ENCODE measurements at regions not wholly inside any gene's neighbourhood (a gene's known extent, or its start where the extent isn't known, plus 50 kb on each side); places are given as distances from the start of the nearest gene placed in this dataset.
"Not testable (repeated sequence)": the region's sequence is repeated elsewhere in the genome, so short reads cannot be mapped to it uniquely, and the experiment has no call there.

DNA sequence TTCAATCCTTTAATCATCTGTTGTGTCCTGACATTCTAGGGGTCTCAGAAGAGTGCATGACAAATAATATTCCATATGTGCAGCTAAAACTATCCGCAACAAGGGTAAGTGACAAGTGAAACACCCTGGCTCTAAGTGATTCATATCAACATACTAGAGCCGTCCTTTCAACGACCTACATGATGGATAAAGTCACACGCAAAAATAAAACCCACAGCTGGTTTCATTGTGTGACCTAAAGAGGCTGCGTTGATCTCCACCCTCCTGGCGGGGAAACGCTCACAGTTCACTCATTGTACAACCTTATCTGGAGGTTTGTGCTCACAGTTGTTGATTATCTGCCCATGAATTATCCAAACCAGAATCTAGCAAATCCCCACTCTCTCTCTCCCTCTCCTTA is 365.3 kb upstream of the PKN2 start:
- Mint-ChIP-seq H3K9me3 (ENCODE audit: low read depth) (no peaks in the 10 kb centered on the region), H3K4me1 (no peaks in the 10 kb centered on the region), H3K4me3 (no peak overlapping the region), H3K27me3 (peaks cover 10% of the 10 kb centered on the region), H3K27ac (no peak overlapping the region), H3K36me3 (ENCODE audit: low read depth) (no peaks in the 10 kb centered on the region)
- ATAC-seq (no peak), DNase-seq (no peak)
- CTCF ChIA-PET: no interaction called here
- POLR2A ChIA-PET: no interaction called here
- intact Hi-C loops (cut with DNase I, micrococcal nuclease): no loop called here

DNA sequence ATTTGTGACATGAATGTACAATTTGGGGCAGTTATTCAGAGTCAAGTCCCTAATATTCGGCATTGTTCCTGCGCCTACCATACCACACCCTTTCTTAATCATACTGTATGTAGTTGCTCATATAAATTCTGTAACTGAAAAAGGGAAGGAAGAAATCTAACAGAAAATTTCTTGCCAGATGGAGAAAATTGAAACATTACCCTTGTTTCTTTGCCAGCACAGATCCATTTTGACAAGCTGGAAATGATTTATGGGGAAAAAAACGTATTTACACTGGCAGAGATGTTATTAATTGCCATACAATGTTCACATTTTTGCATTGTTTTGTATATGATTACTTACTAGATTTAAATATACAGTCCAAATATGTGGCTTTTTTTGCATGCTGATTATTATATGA is 363.8 kb upstream of the PKN2 start:
- no peak for DNase-seq
- no peak overlapping the region for H3K4me3 Mint-ChIP-seq
- ATAC-seq: no peak
- H3K27me3 Mint-ChIP-seq: peaks cover 10% of the 10 kb centered on the region
- intact Hi-C loops (cut with DNase I, micrococcal nuclease): no loop called here
- CTCF ChIA-PET: no interaction called here
- H3K9me3 Mint-ChIP-seq (ENCODE audit: low read depth): no peaks in the 10 kb centered on the region
- no peaks in the 10 kb centered on the region for H3K36me3 Mint-ChIP-seq (ENCODE audit: low read depth)
- no peak overlapping the region for H3K27ac Mint-ChIP-seq
- POLR2A ChIA-PET: no interaction called here
- H3K4me1 Mint-ChIP-seq: no peaks in the 10 kb centered on the region

DNA sequence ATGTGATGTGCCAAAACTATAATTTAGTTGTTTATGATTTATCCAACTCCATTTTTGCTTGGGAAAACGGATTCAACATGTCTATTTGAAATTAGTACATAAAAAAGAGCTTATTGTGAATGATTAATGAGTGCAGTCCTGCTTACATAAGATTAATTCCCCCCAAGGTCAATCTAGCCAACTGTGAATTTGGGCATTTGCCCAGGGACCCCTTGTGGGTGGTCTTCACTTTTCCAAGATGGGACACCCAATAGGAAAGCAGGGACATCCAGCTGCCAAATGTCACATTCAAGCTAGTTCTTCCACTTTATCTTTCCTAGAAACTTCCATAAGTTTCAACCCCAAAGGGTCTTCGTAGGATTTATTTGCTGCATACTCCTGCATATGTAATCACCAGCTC is 362.4 kb upstream of the PKN2 start:
- H3K27ac Mint-ChIP-seq: no peak overlapping the region
- H3K27me3 Mint-ChIP-seq: peaks cover 10% of the 10 kb centered on the region
- POLR2A ChIA-PET: no interaction called here
- no peaks in the 10 kb centered on the region for H3K36me3 Mint-ChIP-seq (ENCODE audit: low read depth)
- H3K4me3 Mint-ChIP-seq: no peak overlapping the region
- ATAC-seq (no peak), DNase-seq (no peak)
- intact Hi-C loops (cut with DNase I, micrococcal nuclease): no loop called here
- CTCF ChIA-PET: no interaction called here
- no peaks in the 10 kb centered on the region for H3K4me1 Mint-ChIP-seq
- no peaks in the 10 kb centered on the region for H3K9me3 Mint-ChIP-seq (ENCODE audit: low read depth)

DNA sequence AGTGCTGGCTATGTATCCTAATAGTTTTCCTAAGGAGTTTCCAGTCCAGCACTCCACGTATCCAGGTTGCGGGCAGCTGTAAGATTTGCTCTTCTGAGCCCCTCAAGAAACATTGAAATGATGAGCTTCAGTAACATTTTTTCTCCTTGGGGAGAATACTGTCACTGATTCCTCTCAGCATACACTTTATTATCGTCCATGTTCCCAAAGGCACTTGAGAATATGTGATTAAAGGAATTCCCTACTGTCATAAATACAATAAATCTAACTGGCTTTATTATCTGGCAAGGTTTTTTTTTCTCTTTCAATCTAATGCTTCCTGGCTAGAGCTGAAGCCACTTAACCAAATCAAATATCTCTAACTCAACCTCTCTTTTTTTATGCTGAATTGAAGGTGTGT is 359.2 kb upstream of the PKN2 start:
- no peak overlapping the region for H3K4me3 Mint-ChIP-seq
- no peaks in the 10 kb centered on the region for H3K36me3 Mint-ChIP-seq (ENCODE audit: low read depth)
- POLR2A ChIA-PET: no interaction called here
- no peak for ATAC-seq
- DNase-seq: no peak
- CTCF ChIA-PET: no interaction called here
- intact Hi-C loops (cut with DNase I, micrococcal nuclease): no loop called here
- no peaks in the 10 kb centered on the region for H3K4me1 Mint-ChIP-seq
- H3K27ac Mint-ChIP-seq: no peak overlapping the region
- peaks cover 6% of the 10 kb centered on the region for H3K27me3 Mint-ChIP-seq
- no peaks in the 10 kb centered on the region for H3K9me3 Mint-ChIP-seq (ENCODE audit: low read depth)

DNA sequence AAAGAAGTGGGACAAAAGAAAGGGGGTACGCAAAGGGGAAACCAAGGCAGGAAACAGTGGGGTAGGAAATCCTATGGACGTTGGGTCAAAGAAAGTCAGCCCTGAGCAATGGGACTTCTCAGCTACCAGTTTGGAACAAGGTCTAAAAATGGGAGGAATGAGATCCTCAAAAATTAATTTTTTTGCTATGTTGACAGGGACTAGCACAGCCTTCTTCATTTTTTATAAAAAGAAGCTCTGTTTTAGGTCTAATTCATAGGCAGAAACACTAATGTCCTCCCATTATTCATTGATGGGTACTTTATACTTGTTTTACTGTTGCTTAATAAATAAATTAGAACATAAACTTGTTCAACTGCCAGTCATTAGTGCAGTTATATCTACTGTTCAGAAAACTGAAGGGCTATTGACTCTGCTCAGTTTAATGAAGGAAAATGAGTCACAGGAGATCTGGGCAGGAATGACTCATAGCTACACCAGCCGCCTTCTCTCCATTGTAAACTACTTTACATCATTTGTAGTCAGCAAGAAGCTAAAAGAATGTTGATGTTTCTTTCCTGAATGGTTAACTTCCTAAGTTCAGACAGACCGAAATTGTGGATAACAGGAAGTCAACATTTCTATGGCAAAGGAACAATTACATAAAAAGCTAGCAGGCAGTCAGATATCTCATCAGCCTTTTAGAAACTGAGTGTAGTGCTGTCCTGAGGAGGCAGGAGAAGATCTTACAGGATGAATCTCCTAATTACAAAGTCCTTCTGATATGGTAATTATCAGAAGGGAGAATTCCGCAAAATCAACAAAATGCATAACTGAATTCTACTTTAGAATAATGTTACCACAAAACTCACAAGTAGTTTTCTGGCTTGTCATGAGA is 356.4 kb upstream of the PKN2 start:
- Mint-ChIP-seq H3K27me3 (no peaks in the 10 kb centered on the region), H3K27ac (no peak overlapping the region), H3K36me3 (ENCODE audit: low read depth) (no peaks in the 10 kb centered on the region), H3K4me3 (no peak overlapping the region), H3K4me1 (no peaks in the 10 kb centered on the region), H3K9me3 (ENCODE audit: low read depth) (no peaks in the 10 kb centered on the region)
- ChIA-PET CTCF (no interaction called here), POLR2A (no interaction called here)
- ATAC-seq (peak; percentile 81), DNase-seq (peak; percentile 10)
- intact Hi-C loops (cut with DNase I, micrococcal nuclease): no loop called here

DNA sequence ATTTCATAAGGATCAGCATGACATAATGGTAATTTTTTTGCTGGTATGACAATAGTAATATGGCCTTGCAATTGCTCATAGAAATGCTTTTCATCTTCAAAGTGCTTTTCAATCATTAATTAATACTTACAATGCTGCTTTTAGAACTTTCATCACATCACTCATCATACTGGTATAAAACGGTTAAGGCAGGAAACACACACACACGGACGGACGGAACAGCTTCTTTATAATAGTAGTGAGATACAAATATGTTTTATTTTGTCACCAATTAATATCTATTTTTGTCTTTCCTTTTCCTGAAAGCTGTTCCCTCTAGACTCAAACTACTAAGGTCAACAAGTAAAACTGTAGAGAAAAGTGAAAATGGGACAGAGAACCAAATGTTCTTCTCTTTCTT is 353.9 kb upstream of the PKN2 start:
- intact Hi-C loops (cut with DNase I, micrococcal nuclease): no loop called here
- Mint-ChIP-seq H3K27ac (no peak overlapping the region), H3K4me1 (no peaks in the 10 kb centered on the region), H3K4me3 (no peak overlapping the region), H3K9me3 (ENCODE audit: low read depth) (no peaks in the 10 kb centered on the region), H3K36me3 (ENCODE audit: low read depth) (no peaks in the 10 kb centered on the region), H3K27me3 (no peaks in the 10 kb centered on the region)
- POLR2A ChIA-PET: no interaction called here
- no peak for ATAC-seq
- DNase-seq: no peak
- CTCF ChIA-PET: no interaction called here

DNA sequence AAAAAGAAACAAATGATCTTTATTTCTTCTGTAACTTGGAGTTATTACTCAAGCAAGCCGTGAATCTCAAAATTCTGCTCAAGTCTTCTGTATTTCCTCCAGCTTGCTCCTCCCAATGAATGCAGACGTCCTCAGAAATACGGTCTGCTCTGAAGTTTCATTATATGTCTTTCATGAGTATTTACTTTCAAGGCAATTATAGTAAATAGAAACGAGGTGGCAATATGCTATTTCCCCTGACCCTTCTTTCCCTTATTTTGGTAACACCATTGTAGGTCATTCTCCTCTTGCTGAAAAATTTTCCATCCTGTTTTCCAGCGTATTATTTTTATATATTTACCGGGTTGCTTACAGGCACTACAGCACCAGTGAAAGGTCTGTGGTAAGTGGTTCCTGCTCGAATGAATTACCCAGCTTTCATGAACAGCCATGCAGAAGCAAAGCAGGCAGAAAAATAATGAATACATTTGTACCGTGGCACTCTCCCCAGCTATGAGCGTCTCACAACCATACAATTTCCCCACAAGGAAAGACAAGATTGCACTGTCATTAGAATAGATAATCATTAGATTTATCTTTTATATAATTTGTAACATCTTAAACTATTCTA is 350.9 kb upstream of the PKN2 start:
- no peaks in the 10 kb centered on the region for H3K9me3 Mint-ChIP-seq (ENCODE audit: low read depth)
- no peaks in the 10 kb centered on the region for H3K36me3 Mint-ChIP-seq (ENCODE audit: low read depth)
- ATAC-seq: no peak
- H3K27me3 Mint-ChIP-seq: no peaks in the 10 kb centered on the region
- CTCF ChIA-PET: no interaction called here
- H3K4me3 Mint-ChIP-seq: no peak overlapping the region
- H3K4me1 Mint-ChIP-seq: no peaks in the 10 kb centered on the region
- intact Hi-C loops (cut with DNase I, micrococcal nuclease): no loop called here
- no peak overlapping the region for H3K27ac Mint-ChIP-seq
- DNase-seq: no peak
- POLR2A ChIA-PET: no interaction called here

DNA sequence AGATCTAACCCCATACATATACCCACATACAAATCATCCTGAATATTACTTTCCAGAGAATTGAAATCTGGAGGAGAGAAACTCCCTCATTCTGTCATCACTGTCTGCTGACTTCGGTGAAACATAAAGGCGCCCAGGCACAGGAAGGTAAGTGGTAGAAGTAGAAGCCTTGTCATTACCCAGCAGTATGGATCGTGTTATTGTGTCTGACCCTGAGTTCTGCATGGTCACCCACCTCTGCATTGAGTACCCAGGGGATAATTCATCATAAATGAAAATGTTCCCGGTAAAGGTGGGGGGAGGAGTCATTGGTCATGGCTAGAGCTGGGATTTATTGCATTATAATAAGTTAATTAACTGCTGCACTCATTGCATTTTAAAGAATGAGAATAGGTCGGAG is 342.6 kb upstream of the PKN2 start:
- intact Hi-C loops (cut with DNase I, micrococcal nuclease): no loop called here
- H3K4me3 Mint-ChIP-seq: no peak overlapping the region

DNA sequence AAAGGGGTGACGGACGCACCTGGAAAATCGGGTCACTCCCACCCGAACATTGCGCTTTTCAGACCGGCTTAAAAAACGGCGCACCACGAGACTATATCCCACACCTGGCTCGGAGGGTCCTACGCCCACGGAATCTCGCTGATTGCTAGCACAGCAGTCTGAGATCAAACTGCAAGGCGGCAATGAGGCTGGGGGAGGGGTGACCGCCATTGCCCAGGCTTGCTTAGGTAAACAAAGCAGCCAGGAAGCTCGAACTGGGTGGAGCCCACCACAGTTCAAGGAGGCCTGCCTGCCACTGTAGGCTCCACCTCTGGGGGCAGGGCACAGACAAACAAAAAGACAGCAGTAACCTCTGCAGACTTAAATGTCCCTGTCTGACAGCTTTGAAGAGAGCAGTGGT is 342.0 kb upstream of the PKN2 start:
- ATAC-seq; H3K4me3 Mint-ChIP-seq; H3K4me1 Mint-ChIP-seq; H3K27me3 Mint-ChIP-seq; H3K27ac Mint-ChIP-seq; H3K36me3 Mint-ChIP-seq (ENCODE audit: low read depth); intact Hi-C loops (cut with DNase I, micrococcal nuclease); CTCF ChIA-PET; DNase-seq; POLR2A ChIA-PET; H3K9me3 Mint-ChIP-seq (ENCODE audit: low read depth): not testable (repeated sequence)

More for the DNA sequence above, 342.6 kb upstream of the PKN2 start:
- no peaks in the 10 kb centered on the region for H3K4me1 Mint-ChIP-seq
- DNase-seq (no peak), ATAC-seq (no peak)
- H3K9me3 Mint-ChIP-seq (ENCODE audit: low read depth): no peaks in the 10 kb centered on the region
- H3K27me3 Mint-ChIP-seq: no peaks in the 10 kb centered on the region
- H3K36me3 Mint-ChIP-seq (ENCODE audit: low read depth): no peaks in the 10 kb centered on the region
- ChIA-PET POLR2A (no interaction called here), CTCF (no interaction called here)
- H3K27ac Mint-ChIP-seq: no peak overlapping the region

DNA sequence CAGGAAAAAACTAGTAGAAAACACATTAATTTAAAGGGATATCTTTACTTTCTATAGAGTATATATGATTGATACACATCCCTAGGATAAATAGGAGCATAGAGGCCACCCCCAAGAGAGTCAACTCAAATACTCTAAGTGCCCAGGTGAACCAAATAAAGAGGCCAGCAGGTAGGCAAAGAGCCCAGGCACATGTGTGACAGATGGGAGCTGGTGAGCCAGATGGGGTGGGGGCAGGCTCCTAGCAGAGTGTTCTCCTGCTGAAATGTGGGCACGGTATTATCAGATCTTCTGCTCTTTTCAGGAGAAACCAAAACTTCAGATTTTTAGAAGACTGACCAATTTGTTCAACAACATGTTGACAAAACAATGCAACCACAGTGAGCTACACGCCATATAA is 333.4 kb upstream of the PKN2 start:
- Mint-ChIP-seq H3K27me3 (peaks cover 2% of the 10 kb centered on the region), H3K9me3 (ENCODE audit: low read depth) (no peaks in the 10 kb centered on the region), H3K36me3 (ENCODE audit: low read depth) (no peaks in the 10 kb centered on the region), H3K4me1 (no peaks in the 10 kb centered on the region), H3K27ac (no peak overlapping the region), H3K4me3 (no peak overlapping the region)
- intact Hi-C loops (cut with DNase I, micrococcal nuclease): no loop called here
- no peak for DNase-seq
- no peak for ATAC-seq
- ChIA-PET POLR2A (no interaction called here), CTCF (no interaction called here)

DNA sequence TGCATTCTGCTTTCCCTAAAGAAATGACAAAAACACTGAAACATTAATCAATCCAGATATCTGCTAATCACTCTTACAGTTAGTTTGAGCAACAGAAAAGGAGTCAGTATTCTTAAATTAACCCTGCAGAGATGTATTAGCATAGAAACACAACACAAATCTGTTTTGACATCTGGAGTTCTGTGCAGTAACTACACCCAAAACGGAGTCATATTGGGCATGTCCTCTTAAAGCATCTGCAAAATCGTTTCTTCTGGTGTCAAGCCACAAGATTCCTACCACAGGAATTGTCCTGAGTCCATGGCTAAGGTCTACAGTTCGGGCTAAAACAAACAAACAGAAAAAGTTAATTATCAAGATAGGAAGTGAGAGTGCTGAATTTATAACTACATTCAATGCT is 332.1 kb upstream of the PKN2 start:
- Mint-ChIP-seq H3K27me3 (peaks cover 2% of the 10 kb centered on the region), H3K27ac (no peak overlapping the region), H3K4me1 (no peaks in the 10 kb centered on the region), H3K9me3 (ENCODE audit: low read depth) (no peaks in the 10 kb centered on the region), H3K36me3 (ENCODE audit: low read depth) (no peaks in the 10 kb centered on the region), H3K4me3 (no peak overlapping the region)
- ChIA-PET CTCF (interaction anchor here (1.1 kb wide), 1 partner anchor 71 kb away, joined by 3 read pairs; no protein-coding TSS in a partner anchor), POLR2A (no interaction called here)
- ATAC-seq: no peak
- intact Hi-C loops (cut with DNase I, micrococcal nuclease): no loop called here
- DNase-seq: no peak

DNA sequence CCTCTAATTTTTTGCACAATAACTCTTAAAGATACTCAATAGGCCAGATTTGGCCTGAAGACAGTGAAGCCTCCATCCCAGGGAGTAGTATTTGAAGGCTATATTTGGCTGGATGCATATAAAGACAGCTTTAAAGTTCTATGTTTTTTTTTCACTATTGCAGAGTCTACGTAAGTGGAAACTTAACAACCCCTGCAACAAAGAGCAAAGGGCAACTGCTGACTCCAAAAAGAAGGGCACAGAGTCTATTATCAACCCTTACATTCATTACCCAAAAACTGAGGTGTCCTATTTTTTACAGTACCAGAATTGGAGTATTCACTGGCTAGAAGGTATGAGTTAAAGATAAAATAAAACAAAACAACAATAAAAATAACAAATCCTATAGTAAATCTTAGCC is 329.8 kb upstream of the PKN2 start:
- POLR2A ChIA-PET: no interaction called here
- intact Hi-C loops (cut with DNase I, micrococcal nuclease): no loop called here
- Mint-ChIP-seq H3K27me3 (peaks cover 2% of the 10 kb centered on the region), H3K27ac (no peak overlapping the region), H3K36me3 (ENCODE audit: low read depth) (no peaks in the 10 kb centered on the region), H3K9me3 (ENCODE audit: low read depth) (no peaks in the 10 kb centered on the region), H3K4me3 (no peak overlapping the region), H3K4me1 (no peaks in the 10 kb centered on the region)
- DNase-seq: no peak
- ATAC-seq: no peak
- CTCF ChIA-PET: no interaction called here

Measured in activated CD4-positive, alpha-beta T cell treated with anti-CD3 and anti-CD28 coated beads for 36 hours (primary cell).